Liver (tissue), 2 donors: ENCODE measurements at regions not wholly inside any gene's neighbourhood (a gene's known extent, or its start where the extent isn't known, plus 50 kb on each side); places are given as distances from the start of the nearest gene placed in this dataset.

Experiments used
- RAD21 ChIP-seq, 2 donors: IDR thresholded peaks; 2 replicates each; pipeline ENCODE4 v1.6.1; 2016; ENCODE audit warnings: antibody characterized with exemption in 2 of 2, mild to moderate bottlenecking in 2 of 2
- TF ChIP-seq, protein P1 (sequence below): IDR thresholded peaks from 2 replicates; pipeline ENCODE4 v1.6.1; 2016; ENCODE audit warnings: antibody characterized with exemption, mild to moderate bottlenecking
- donor health status: healthy.

DNA sequence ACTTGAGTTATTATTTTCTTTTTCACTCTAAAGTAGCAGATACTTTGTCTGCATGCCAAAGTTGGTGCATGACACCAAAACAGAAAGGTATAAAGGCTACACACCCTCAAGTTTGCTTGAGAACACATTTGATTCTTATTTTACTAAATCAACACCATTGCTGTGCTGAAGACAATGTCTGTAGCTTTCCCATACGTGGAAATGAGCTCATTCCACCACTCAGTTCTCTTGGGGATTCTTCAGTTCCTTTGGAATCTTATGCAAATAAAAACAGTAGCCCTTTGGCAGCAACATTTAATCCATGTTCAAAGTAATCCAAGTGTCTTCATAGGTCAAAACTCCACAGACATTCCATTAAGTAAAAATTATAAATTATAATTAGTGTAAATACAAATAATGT lies 264.9 kb downstream of the TLE1 start:
- TF ChIP-seq, protein P1, sequence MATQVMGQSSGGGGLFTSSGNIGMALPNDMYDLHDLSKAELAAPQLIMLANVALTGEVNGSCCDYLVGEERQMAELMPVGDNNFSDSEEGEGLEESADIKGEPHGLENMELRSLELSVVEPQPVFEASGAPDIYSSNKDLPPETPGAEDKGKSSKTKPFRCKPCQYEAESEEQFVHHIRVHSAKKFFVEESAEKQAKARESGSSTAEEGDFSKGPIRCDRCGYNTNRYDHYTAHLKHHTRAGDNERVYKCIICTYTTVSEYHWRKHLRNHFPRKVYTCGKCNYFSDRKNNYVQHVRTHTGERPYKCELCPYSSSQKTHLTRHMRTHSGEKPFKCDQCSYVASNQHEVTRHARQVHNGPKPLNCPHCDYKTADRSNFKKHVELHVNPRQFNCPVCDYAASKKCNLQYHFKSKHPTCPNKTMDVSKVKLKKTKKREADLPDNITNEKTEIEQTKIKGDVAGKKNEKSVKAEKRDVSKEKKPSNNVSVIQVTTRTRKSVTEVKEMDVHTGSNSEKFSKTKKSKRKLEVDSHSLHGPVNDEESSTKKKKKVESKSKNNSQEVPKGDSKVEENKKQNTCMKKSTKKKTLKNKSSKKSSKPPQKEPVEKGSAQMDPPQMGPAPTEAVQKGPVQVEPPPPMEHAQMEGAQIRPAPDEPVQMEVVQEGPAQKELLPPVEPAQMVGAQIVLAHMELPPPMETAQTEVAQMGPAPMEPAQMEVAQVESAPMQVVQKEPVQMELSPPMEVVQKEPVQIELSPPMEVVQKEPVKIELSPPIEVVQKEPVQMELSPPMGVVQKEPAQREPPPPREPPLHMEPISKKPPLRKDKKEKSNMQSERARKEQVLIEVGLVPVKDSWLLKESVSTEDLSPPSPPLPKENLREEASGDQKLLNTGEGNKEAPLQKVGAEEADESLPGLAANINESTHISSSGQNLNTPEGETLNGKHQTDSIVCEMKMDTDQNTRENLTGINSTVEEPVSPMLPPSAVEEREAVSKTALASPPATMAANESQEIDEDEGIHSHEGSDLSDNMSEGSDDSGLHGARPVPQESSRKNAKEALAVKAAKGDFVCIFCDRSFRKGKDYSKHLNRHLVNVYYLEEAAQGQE = no peak
- no peak for TF ChIP-seq RAD21 (IDR thresholded peaks at IDR 0.05)
